Breast epithelium (tissue), 4 donors: ENCODE measurements at regions not wholly inside any gene's neighbourhood (a gene's known extent, or its start where the extent isn't known, plus 50 kb on each side); places are given as distances from the start of the nearest gene placed in this dataset.

Experiments
- DNase-seq, 2 donors: peaks; one replicate each; pipeline ENCODE4 v3.0.0-alpha.2; 2019; ENCODE audit warnings: low spot score in 2 of 2
- H3K27ac ChIP-seq, 2 donors: fragments of 200-600 bp; sonication (generic) in 1 of 2; one replicate each; pipeline ENCODE4 v1.5.1; 2016 to 2019; ENCODE audit warnings: mild to moderate bottlenecking in 1 of 2
- H3K27me3 ChIP-seq, 2 donors: fragments of 200-600 bp; sonication (generic) in 1 of 2; one replicate each; pipeline versions ENCODE4 v1.5.1 to v1.6.0; 2017 to 2019; ENCODE audit warnings: control low read depth in 1 of 2, mild to moderate bottlenecking in 1 of 2
- H3K36me3 ChIP-seq: fragments of 200-600 bp; one replicate; pipeline ENCODE4 v1.5.1; 2019
- H3K4me1 ChIP-seq, 2 donors: fragments of 200-600 bp; sonication (generic); one replicate each; pipeline ENCODE4 v1.5.1; 2016 to 2019; ENCODE audit warnings: control low read depth in 1 of 2
- H3K4me3 ChIP-seq, 3 donors: fragments of 200-600 bp; sonication (generic); 1 replicate in 2 of 3; 2 replicates in 1 of 3; pipeline ENCODE4 v1.5.1; 2016 to 2019; ENCODE audit warnings: mild to moderate bottlenecking in 3 of 3, moderate library complexity in 2 of 3
- H3K9me3 ChIP-seq, 2 donors: fragments of 200-600 bp; sonication (generic) in 1 of 2; one replicate each; pipeline ENCODE4 v1.5.1; 2016 to 2019; ENCODE audit warnings: control low read depth in 1 of 2
- POLR2A ChIP-seq: fragments of 450-650 bp; IDR thresholded peaks from one replicate; pipeline ENCODE4 v1.6.1; 2016; ENCODE audit warnings: antibody characterized with exemption, mild to moderate bottlenecking, moderate library complexity
- POLR2AphosphoS5 ChIP-seq, 3 donors: sonication (generic); formaldehyde crosslinking; IDR thresholded peaks; one replicate each; pipeline ENCODE4 v1.6.1; 2017; ENCODE audit warnings: antibody characterized with exemption in 3 of 3
- intact Hi-C: fragments of 100-400 bp; cut with DNase I; formaldehyde crosslinking; loops from one replicate; pipeline ENCODE4 v1.15.1; 2023; ENCODE audit warnings: low total_unique reads
- TF ChIP-seq, protein P1 (sequence below), 3 donors: fragments of 450-650 bp; IDR thresholded peaks; one replicate each; pipeline ENCODE4 v1.5.1; 2016 to 2017; ENCODE audit warnings: antibody characterized with exemption in 3 of 3, mild to moderate bottlenecking in 3 of 3, moderate library complexity in 3 of 3

DNA sequence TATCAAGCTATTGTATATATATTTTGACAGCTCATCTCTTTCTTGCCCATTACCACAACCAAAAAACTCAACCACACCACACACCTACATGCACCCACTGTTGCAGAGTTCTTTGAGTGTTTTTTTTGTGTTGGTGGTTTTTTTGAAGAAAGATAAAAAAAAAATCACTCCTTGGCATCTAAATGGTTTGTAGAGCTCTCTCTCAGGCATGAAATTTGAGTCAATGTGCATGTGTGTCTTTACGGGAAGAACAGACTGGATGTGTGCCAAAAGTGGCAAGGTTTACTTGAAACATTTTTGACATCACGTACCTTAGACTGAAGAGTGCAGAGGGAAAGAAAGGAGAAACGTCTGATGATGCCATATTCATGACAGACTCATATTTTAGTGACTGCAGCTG lies 154.2 kb downstream of the FHIP1A start:
- Histone ChIP-seq H3K27me3 (no peaks in the 10 kb centered on the region), H3K4me3 (no peak overlapping the region), H3K9me3 (no peaks in the 10 kb centered on the region), H3K4me1 (no peaks in the 10 kb centered on the region), H3K27ac (no peak overlapping the region), H3K36me3 (no peaks in the 10 kb centered on the region)
- no peak for DNase-seq
- intact Hi-C loops: no loop called here
- TF ChIP-seq, protein P1, sequence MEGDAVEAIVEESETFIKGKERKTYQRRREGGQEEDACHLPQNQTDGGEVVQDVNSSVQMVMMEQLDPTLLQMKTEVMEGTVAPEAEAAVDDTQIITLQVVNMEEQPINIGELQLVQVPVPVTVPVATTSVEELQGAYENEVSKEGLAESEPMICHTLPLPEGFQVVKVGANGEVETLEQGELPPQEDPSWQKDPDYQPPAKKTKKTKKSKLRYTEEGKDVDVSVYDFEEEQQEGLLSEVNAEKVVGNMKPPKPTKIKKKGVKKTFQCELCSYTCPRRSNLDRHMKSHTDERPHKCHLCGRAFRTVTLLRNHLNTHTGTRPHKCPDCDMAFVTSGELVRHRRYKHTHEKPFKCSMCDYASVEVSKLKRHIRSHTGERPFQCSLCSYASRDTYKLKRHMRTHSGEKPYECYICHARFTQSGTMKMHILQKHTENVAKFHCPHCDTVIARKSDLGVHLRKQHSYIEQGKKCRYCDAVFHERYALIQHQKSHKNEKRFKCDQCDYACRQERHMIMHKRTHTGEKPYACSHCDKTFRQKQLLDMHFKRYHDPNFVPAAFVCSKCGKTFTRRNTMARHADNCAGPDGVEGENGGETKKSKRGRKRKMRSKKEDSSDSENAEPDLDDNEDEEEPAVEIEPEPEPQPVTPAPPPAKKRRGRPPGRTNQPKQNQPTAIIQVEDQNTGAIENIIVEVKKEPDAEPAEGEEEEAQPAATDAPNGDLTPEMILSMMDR (IDR thresholded peaks at IDR 0.05): no peak
- TF ChIP-seq POLR2A (no peak), POLR2AphosphoS5 (IDR thresholded peaks at IDR 0.05) (no peak)

DNA sequence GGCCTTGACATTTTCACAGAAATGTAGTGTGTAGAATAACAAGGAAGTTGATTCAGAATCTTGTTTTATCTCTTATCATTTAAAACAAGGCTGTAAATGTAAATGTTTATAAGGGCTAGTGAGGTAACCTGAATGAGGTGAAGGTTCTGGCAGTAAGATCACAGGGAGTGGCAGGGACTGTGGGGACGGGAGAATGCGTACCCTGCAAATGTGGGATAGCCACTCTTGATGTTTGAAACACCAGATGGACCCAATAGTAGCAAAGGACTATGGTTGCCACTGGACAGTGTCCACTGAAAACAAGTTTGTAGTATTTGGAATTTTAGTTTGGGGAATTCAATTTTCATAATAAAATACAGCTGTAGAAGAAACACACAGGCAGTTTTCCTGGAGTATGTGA lies 155.3 kb downstream of the FHIP1A start:
- Histone ChIP-seq H3K36me3 (no peaks in the 10 kb centered on the region), H3K4me1 (no peaks in the 10 kb centered on the region), H3K27me3 (no peaks in the 10 kb centered on the region), H3K9me3 (no peaks in the 10 kb centered on the region), H3K4me3 (no peak overlapping the region), H3K27ac (no peak overlapping the region)
- DNase-seq: no peak
- TF ChIP-seq POLR2AphosphoS5 (IDR thresholded peaks at IDR 0.05) (no peak), POLR2A (no peak)
- TF ChIP-seq, protein P1 (IDR thresholded peaks at IDR 0.05): no peak
- intact Hi-C loops: no loop called here

DNA sequence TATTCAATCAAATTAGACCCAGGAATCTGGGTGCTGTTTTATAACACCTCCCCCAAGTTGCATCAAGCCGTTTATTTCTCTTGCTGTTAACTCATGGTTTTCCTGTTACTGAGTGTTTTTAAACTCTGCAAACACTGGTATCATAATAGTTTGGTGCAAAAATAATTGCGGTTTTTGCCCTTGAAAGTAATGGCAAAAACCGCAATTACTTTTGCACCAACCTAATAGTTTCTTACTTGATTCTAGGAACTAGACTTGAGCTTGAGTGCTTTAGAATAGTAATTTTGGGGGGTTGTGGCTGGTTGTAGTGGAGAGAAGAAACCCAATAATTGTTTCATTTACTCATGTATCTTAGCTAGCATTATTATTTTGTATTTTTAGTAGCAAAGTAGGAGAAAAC lies 156.6 kb downstream of the FHIP1A start:
- intact Hi-C loops: no loop called here

DNA sequence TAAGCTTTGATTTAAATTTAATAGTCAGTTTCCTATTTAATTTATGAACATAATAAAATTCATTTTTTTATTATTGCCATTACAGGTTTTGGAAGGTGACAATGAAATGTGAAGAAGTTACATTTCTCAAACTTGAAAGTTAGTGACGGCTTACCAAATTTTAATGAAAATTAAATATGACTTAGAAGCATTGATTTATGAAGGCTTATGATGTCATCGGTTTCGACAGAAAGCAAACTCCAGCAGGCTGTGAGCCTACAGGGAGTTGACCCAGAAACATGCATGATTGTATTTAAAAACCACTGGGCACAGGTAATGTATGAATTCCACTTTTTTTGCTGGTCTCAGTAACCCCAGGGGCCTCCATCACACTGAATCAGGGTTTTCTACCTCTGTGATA lies 157.1 kb downstream of the FHIP1A start:
- Histone ChIP-seq H3K4me3 (no peak overlapping the region), H3K27me3 (no peaks in the 10 kb centered on the region), H3K9me3 (no peaks in the 10 kb centered on the region), H3K4me1 (no peaks in the 10 kb centered on the region), H3K27ac (no peak overlapping the region), H3K36me3 (no peaks in the 10 kb centered on the region)
- no peak for DNase-seq
- TF ChIP-seq POLR2A (no peak), POLR2AphosphoS5 (IDR thresholded peaks at IDR 0.05) (no peak)
- TF ChIP-seq, protein P1 (IDR thresholded peaks at IDR 0.05): no peak
- intact Hi-C loops: no loop called here

More for the DNA sequence above, 156.6 kb downstream of the FHIP1A start:
- no peaks in the 10 kb centered on the region for H3K9me3 ChIP-seq
- DNase-seq: no peak
- H3K27ac ChIP-seq: no peak overlapping the region
- no peaks in the 10 kb centered on the region for H3K36me3 ChIP-seq
- no peak overlapping the region for H3K4me3 ChIP-seq
- H3K4me1 ChIP-seq: no peaks in the 10 kb centered on the region
- H3K27me3 ChIP-seq: no peaks in the 10 kb centered on the region
- no peak for TF ChIP-seq POLR2A
- TF ChIP-seq POLR2AphosphoS5 (IDR thresholded peaks at IDR 0.05): no peak
- TF ChIP-seq, protein P1 (IDR thresholded peaks at IDR 0.05): no peak

DNA sequence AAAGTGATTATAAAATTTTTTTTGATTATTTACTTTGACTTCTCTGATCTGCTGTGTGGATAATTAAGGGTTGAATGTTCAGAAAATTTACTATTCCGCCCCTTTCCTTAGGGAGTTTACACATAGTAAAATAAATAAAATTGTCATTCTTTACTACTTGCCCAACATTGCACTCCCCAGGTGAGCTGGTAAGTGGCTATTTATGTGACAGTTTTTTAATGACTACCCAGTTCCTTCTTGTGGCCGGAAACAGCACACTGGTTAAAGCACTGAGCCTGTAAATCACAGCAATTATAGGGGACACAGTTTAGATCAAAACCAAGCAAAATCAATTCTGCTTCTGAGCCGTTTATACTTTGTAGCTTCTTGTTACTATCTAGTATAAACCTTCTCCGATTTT lies 158.1 kb downstream of the FHIP1A start:
- Histone ChIP-seq H3K27me3 (no peaks in the 10 kb centered on the region), H3K4me1 (no peaks in the 10 kb centered on the region), H3K9me3 (no peaks in the 10 kb centered on the region), H3K4me3 (no peak overlapping the region), H3K36me3 (no peaks in the 10 kb centered on the region), H3K27ac (no peak overlapping the region)
- no peak for DNase-seq
- intact Hi-C loops: no loop called here
- TF ChIP-seq POLR2AphosphoS5 (IDR thresholded peaks at IDR 0.05) (no peak), POLR2A (no peak)
- TF ChIP-seq, protein P1 (IDR thresholded peaks at IDR 0.05): no peak
